Cardiac fibroblast (primary cell): ENCODE measurements at regions not wholly inside any gene's neighbourhood (a gene's known extent, or its start where the extent isn't known, plus 50 kb on each side); places are given as distances from the start of the nearest gene placed in this dataset.

Experiments used
- DNase-seq, 2 donors: peaks; one replicate each; pipeline versions ENCODE4 v3.0.0 to v3.0.0-alpha.2; 2010; ENCODE audit warnings: low read depth in 2 of 2
- H3K4me3 ChIP-seq, 2 donors: replicated peaks in 1 of 2; 1 replicate in 1 of 2; 2 replicates in 1 of 2; pipeline ENCODE4 v1.5.1; 2011; ENCODE audit warnings: low read depth in 2 of 2, low read length in 2 of 2, mild to moderate bottlenecking in 2 of 2, moderate library complexity in 1 of 2
- TF ChIP-seq, protein P1 (sequence below): IDR thresholded peaks from one replicate; pipeline ENCODE4 v1.5.1; 2011; ENCODE audit warnings: low read depth, mild to moderate bottlenecking, low read length, inconsistent platforms

DNA sequence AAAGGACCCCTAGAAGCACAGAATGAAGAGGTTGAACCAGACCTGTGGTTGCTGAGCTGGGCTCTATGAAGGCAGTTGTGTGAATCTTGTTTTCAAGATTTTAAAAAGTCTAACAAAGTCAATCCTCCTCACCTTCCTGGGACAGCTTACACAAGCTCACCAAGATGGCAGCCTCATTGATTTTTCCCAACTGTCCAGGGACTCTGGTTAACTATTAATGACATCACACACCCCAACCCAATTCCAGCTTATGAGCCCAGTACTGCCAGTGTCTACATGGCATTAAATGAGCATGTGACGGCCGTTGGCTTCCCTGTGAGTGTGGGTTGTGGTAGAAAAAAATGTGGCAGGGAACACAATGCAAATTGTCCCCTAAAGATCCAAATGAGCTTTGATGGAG is 137.0 kb downstream of the CHST1 start:
- no peak overlapping the region for H3K4me3 ChIP-seq
- TF ChIP-seq, protein P1, sequence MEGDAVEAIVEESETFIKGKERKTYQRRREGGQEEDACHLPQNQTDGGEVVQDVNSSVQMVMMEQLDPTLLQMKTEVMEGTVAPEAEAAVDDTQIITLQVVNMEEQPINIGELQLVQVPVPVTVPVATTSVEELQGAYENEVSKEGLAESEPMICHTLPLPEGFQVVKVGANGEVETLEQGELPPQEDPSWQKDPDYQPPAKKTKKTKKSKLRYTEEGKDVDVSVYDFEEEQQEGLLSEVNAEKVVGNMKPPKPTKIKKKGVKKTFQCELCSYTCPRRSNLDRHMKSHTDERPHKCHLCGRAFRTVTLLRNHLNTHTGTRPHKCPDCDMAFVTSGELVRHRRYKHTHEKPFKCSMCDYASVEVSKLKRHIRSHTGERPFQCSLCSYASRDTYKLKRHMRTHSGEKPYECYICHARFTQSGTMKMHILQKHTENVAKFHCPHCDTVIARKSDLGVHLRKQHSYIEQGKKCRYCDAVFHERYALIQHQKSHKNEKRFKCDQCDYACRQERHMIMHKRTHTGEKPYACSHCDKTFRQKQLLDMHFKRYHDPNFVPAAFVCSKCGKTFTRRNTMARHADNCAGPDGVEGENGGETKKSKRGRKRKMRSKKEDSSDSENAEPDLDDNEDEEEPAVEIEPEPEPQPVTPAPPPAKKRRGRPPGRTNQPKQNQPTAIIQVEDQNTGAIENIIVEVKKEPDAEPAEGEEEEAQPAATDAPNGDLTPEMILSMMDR, result no peak
- DNase-seq, result no peak

DNA sequence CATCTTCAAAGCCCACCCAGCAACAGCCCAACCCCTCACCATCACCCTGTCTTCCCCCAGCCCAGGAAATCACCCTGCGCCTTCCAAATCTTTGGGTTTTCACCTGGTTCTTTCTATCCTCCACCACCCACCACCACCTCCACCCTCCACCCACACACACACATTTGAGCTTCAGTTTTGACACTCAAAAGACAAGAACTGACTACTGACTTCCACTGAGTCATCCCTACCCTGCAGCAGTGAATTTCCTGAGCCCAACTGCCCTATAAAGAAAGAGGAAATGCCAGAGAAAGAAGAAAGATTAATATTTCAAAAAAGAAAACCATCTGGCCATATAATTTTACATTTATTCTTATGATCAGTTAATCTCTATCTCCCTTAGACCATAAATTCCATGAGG is 137.5 kb downstream of the CHST1 start:
- TF ChIP-seq, protein P1, result no peak
- DNase-seq, result peak; percentile 2 to 50
- H3K4me3 ChIP-seq, result no peak overlapping the region

DNA sequence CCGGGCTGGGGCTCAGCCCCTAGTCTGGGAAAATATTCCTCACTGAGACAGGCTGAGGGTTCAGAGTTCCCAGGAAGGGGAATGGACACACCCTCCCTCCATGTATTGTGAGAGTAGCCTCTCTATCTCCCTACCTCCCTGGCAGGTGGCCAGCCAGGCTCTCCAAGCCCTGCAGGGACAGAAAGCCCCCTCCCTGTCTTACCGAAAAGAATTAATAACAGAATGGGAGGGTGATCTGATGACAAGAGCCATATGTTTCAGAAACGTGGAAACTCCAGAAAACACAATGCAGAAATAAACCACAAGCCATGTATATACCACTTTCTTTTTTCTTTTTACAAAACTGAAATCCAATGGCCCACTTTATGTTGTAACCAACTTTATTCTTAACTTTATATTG is 140.0 kb downstream of the CHST1 start:
- peak in 1 of 2 donors; percentile 26 for DNase-seq
- TF ChIP-seq, protein P1, result no peak
- no peak overlapping the region for H3K4me3 ChIP-seq

DNA sequence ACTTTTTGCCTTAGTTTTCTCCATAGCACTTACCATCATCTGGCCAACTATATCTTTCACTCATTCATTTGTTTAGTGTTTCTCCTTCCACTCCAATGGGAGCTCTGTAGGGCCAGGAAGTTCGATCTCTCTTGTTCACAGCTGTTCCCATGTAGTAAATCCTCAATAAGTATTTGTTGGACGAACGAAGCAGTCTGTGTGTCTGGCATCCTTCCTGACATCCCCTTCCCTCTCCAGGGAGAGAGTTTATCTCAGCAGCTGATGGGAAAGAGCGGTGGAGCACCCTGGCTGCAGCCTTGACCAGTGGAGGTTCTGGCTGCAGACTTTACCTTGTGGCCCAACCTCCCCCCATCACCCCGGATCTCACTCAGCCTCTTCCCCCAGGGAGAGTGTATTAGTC is 141.7 kb downstream of the CHST1 start:
- no peak overlapping the region for H3K4me3 ChIP-seq
- no peak for DNase-seq
- TF ChIP-seq, protein P1, result no peak

DNA sequence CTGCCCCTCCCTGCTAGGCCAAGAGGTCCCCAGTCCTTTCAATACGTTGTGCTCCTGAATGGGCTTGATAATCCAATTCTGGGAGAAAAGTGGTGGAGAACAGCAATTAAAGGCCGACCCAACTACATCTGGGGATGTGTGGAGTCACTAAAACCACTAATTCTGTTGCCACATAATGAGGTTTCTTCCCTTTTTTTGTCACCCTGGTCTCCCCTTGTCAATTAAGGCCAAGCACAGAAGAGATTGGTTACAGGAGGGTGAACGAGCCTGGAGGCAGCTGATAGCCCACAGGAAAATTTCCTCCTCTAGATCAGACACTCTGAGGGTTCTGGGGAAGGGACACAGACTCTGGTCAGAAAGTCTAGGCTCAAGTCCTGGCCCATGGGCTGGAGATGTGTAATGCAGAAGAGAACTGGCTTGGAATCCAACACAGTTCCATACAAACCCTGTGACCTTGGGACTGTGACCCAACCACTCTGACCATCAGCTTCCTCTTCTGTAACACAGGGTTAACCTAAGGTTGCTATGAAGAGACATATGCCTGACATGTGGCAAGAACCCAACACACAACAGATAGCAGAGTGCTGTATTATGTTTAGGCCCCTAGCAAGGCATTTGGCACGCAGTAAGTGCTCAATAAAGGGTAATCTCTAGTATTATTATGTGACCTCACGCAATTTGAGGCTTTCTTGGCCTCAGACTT is 146.4 kb downstream of the CHST1 start:
- TF ChIP-seq, protein P1, result no peak
- DNase-seq, result no peak
- H3K4me3 ChIP-seq, result no peak overlapping the region

DNA sequence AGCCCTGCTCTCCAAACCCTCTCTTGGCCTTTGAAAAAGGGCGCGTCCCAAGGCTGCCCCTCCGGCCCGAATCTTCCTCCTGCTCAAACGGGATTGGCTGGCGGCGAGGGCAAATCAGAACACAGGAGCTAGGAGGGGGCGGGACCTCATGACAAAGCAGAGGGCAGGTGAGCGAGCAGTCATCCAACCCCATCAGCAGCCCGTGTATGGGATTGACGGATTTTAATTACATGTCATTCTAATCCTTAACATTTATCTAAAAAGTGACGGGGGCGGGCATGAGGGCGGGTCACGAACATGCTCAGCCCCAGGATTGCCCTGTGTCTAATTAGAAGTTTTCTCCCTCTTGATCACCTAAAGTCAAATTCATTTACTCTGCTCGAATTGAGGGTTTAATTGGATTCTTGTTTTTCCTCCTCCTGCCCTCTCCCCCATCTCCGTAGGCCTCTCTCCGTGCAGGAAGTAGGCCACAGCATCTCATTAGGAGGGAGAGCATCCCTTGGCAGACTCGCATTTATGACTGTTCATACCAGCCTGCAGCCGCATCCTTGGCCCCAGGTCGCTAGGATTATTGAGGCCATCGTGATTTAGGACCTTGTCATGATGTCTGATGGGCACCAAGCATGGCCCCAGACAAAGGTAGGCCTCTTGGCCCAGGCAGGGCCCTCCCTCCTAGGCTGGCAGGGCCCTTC is 147.1 kb downstream of the CHST1 start:
- TF ChIP-seq, protein P1, result no peak
- DNase-seq, result no peak
- H3K4me3 ChIP-seq, result no peak overlapping the region
